ENCODE measurements at regions not wholly inside any gene's neighbourhood (a gene's known extent, or its start where the extent isn't known, plus 50 kb on each side); places are given as distances from the start of the nearest gene placed in this dataset.

DNA sequence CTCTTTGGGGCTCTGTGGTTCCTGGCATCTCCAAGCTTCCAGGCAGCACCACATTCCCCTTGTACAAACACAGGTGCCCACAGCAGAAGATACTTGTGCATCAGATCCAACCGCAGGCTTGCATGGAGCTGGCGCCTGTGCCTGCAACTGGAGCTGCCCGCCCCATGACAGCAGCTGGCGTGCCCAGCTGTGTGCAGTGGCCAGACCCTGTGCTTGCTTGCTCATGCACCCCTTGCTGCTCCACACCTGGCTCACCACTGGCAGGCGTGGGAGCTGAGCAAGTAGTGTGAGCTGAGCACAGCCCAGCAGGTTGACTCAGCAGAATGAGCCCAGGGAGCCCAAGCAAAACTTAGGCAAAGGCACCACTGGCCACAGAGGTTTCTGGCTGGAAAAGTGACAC is 84.4 kb upstream of the STARD4 start (continued):
- TF ChIP-seq, protein P1, sequence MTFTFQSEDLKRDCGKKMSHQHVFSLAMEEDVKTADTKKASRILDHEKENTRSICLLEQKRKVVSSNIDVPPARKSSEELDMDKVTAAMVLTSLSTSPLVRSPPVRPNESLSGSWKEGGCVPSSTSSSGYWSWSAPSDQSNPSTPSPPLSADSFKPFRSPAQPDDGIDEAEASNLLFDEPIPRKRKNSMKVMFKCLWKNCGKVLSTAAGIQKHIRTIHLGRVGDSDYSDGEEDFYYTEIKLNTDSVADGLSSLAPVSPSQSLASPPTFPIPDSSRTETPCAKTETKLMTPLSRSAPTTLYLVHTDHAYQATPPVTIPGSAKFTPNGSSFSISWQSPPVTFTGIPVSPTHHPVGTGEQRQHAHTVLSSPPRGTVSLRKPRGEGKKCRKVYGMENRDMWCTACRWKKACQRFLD (CRISPR knock-in tag; IDR thresholded peaks at IDR 0.05; ENCODE audit: borderline replicate concordance) = no peak
- TF ChIP-seq, protein P2, sequence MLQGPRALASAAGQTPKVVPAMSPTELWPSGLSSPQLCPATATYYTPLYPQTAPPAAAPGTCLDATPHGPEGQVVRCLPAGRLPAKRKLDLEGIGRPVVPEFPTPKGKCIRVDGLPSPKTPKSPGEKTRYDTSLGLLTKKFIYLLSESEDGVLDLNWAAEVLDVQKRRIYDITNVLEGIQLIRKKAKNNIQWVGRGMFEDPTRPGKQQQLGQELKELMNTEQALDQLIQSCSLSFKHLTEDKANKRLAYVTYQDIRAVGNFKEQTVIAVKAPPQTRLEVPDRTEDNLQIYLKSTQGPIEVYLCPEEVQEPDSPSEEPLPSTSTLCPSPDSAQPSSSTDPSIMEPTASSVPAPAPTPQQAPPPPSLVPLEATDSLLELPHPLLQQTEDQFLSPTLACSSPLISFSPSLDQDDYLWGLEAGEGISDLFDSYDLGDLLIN (CRISPR knock-in tag; IDR thresholded peaks at IDR 0.05; ENCODE audit: borderline replicate concordance) = no peak

DNA sequence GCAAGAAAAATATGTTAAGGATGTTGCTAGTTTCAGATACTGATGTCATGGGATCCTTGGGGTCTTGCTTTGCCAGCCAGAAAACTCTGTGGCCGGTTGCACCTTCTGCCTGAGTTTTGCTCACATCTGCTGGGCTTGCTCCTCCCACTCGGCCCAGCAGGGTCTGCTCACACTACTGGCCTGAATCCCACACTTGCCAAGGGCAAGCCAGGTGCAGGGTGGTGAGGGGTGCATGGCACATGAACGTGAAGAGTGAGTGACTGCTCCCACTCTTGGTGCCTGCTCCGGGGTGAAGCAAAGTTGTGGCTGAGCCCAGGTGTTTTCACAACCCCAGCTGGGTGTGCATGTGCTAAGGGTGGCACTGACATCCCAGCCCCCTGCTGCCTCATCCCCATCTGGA is 83.1 kb upstream of the STARD4 start:
- Histone ChIP-seq H3K79me2 (ENCODE audit: insufficient read depth, low read length) (no peaks in the 10 kb centered on the region), H3K4me3 (replicated peaks in 1 of 3; ENCODE audit: insufficient read depth in 1 of 3, low read depth in 2 of 3, low read length in 3 of 3) (no peak overlapping the region), H3K27ac (ENCODE audit: extremely low read length, insufficient read depth, low read length) (no peak overlapping the region), H4K20me1 (ENCODE audit: insufficient read depth, low read length) (no peaks in the 10 kb centered on the region), H3K27me3 (ENCODE audit: control insufficient read depth in 1 of 2, insufficient read depth in 2 of 2, low read length in 2 of 2) (no peaks in the 10 kb centered on the region), H2AFZ (ENCODE audit: low read length) (no peak overlapping the region), H3K36me3 (replicated peaks in 1 of 2; ENCODE audit: control insufficient read depth in 1 of 2, insufficient read depth in 2 of 2, low read length in 2 of 2) (no peaks in the 10 kb centered on the region), H3K9me3 (ENCODE audit: low read length) (no peaks in the 10 kb centered on the region), H3K4me2 (ENCODE audit: low read depth, low read length) (no peak overlapping the region), H3K9ac (ENCODE audit: insufficient read depth, low read depth, low read length) (no peak overlapping the region), H3K4me1 (ENCODE audit: insufficient read depth, low read length) (no peaks in the 10 kb centered on the region)
- no TSS peak for BruUV-seq (replicated peaks)
- ATAC-seq (no peak), FAIRE-seq (no peak), DNase-seq (ENCODE audit: low spot score) (no peak)
- CTCF ChIA-PET (ENCODE audit: low intra/inter-chr PET ratio, low total read pairs) = no interaction called here
- WGBS (ENCODE audit: low lambda C conversion rate) = 0% methylated on average over 2 of the region's 4 CpGs
- in situ Hi-C loops (cut with HindIII; ENCODE audit: extremely low pct_ligation_motif_present, low pct_unique_long_range_greater_than_20kb) (no loop called here), intact Hi-C loops (cut with micrococcal nuclease; ENCODE audit: unreplicated experiment) (no loop called here)
- POLR2A ChIA-PET = no interaction called here
- TF ChIP-seq ZSCAN20 (CRISPR knock-in tag; IDR thresholded peaks at IDR 0.05; ENCODE audit: borderline replicate concordance) (no peak), ESRRA (CRISPR knock-in tag; IDR thresholded peaks at IDR 0.05; ENCODE audit: low read depth) (no peak), WIZ (CRISPR knock-in tag; IDR thresholded peaks at IDR 0.05) (no peak), ZNF839 (CRISPR knock-in tag; IDR thresholded peaks at IDR 0.05; ENCODE audit: borderline replicate concordance) (no peak), LCORL (IDR thresholded peaks at IDR 0.05) (no peak), LCORL (CRISPR knock-in tag; IDR thresholded peaks at IDR 0.05) (no peak), KDM1A (CRISPR knock-in tag; IDR thresholded peaks at IDR 0.05) (no peak), MYNN (CRISPR knock-in tag; IDR thresholded peaks at IDR 0.05; ENCODE audit: low read depth) (no peak), ZNF432 (CRISPR knock-in tag; IDR thresholded peaks at IDR 0.05; ENCODE audit: borderline replicate concordance) (no peak), PPARG (CRISPR knock-in tag; conservative IDR thresholded peaks at IDR 0.05) (no peak), ZNF891 (CRISPR knock-in tag; IDR thresholded peaks at IDR 0.05) (no peak)
- TF ChIP-seq, protein P3, sequence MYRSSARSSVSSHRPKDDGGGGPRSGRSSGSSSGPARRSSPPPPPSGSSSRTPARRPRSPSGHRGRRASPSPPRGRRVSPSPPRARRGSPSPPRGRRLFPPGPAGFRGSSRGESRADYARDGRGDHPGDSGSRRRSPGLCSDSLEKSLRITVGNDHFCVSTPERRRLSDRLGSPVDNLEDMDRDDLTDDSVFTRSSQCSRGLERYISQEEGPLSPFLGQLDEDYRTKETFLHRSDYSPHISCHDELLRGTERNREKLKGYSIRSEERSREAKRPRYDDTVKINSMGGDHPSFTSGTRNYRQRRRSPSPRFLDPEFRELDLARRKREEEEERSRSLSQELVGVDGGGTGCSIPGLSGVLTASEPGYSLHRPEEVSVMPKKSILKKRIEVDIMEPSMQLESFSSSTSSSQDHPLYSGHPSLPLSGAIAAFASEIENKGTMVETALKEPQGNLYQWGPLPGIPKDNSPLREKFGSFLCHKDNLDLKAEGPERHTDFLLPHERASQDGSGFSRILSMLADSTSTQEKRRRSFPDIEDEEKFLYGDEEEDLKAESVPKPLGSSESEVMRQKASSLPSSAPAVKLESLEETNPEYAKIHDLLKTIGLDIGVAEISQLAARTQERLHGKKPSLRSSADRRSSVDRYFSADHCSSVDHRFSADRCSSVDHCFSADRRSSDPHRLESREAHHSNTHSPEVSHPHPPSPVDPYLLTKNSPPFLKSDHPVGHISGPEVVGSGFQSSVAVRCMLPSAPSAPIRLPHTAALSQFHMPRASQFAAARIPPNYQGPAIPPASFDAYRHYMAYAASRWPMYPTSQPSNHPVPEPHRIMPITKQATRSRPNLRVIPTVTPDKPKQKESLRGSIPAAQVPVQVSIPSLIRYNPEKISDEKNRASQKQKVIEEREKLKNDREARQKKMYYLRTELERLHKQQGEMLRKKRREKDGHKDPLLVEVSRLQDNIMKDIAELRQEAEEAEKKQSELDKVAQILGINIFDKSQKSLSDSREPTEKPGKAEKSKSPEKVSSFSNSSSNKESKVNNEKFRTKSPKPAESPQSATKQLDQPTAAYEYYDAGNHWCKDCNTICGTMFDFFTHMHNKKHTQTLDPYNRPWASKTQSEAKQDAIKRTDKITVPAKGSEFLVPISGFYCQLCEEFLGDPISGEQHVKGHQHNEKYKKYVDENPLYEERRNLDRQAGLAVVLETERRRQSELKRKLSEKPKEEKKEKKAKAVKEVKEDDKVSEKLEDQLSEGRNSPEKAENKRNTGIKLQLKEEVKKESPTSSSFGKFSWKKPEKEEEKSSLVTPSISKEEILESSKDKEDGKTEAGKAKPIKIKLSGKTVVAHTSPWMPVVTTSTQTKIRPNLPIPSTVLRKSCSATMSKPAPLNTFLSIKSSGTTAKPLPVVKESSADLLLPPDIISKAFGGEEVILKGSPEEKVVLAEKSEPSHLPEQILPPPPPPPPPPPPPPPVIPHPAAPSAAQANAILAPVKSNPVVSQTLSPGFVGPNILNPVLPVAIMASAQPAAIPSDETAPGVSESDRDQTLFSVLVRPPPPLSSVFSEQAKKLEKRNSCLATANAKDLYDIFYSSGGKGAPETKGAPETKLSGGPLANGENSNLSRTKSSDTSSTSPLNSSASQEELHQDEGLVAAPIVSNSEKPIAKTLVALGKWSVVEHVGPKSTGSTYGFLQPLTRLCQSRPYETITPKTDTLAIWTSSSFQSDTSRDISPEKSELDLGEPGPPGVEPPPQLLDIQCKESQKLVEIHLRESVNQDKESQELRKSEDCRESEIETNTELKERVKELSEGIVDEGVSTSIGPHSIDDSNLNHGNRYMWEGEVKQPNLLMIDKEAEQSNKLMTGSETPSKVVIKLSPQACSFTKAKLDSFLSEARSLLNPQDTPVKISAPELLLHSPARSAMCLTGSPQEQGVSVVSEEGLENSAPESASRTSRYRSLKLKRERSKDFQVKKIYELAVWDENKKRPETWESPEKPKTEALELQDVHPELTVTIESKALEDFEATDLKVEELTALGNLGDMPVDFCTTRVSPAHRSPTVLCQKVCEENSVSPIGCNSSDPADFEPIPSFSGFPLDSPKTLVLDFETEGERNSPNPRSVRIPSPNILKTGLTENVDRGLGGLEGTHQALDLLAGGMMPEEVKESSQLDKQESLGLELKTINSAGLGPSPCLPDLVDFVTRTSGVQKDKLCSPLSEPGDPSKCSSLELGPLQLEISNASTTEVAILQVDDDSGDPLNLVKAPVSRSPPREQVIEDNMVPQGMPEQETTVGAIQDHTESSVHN (CRISPR knock-in tag; IDR thresholded peaks at IDR 0.05) = no peak
